RWPE2 (cell line): ENCODE measurements at regions not wholly inside any gene's neighbourhood (a gene's known extent, or its start where the extent isn't known, plus 50 kb on each side); places are given as distances from the start of the nearest gene placed in this dataset.

Experiments
- ATAC-seq: fragments of 200-7000 bp; cut with Tn5 transposase; 3 replicates; pipeline ENCODE4 v1.9.1; 2021; ENCODE audit warnings: low read depth
- DNase-seq: peaks from one replicate; pipeline ENCODE4 v3.0.0-alpha.2; 2020; ENCODE audit warnings: low spot score
- H3K27ac ChIP-seq: fragments of 450-650 bp; 2 replicates; pipeline ENCODE4 v1.5.1; 2017; ENCODE audit warnings: mild to moderate bottlenecking; ENCODE audit not compliant: poor library complexity, severe bottlenecking
- H3K27me3 ChIP-seq: fragments of 250-450 bp; sonication (Bioruptor Pico); 2 replicates; pipeline ENCODE4 v1.5.1; 2021; ENCODE audit warnings: mild to moderate bottlenecking, moderate library complexity; ENCODE audit not compliant: insufficient read depth, poor library complexity, severe bottlenecking
- H3K36me3 ChIP-seq: fragments of 250-450 bp; sonication (Bioruptor Pico); 2 replicates; pipeline ENCODE4 v1.5.1; 2020; ENCODE audit warnings: low read depth, mild to moderate bottlenecking, moderate library complexity
- H3K4me1 ChIP-seq: fragments of 250-450 bp; sonication (Bioruptor Pico); 2 replicates; pipeline ENCODE4 v1.5.1; 2021; ENCODE audit warnings: mild to moderate bottlenecking, moderate library complexity; ENCODE audit not compliant: insufficient read depth, poor library complexity, severe bottlenecking
- H3K4me3 ChIP-seq: fragments of 250-450 bp; sonication (Bioruptor Pico); 2 replicates; pipeline ENCODE4 v1.5.1; 2021; ENCODE audit warnings: mild to moderate bottlenecking, moderate library complexity; ENCODE audit not compliant: severe bottlenecking
- H3K9me3 ChIP-seq: fragments of 250-450 bp; sonication (Bioruptor Pico); 2 replicates; pipeline ENCODE4 v1.5.1; 2021; ENCODE audit warnings: mild to moderate bottlenecking, moderate library complexity; ENCODE audit not compliant: severe bottlenecking
- TF ChIP-seq, protein P1 (sequence below): fragments of 450-650 bp; IDR thresholded peaks from one replicate; pipeline ENCODE4 v1.5.1; 2017; ENCODE audit warnings: mild to moderate bottlenecking, moderate library complexity; ENCODE audit not compliant: poor library complexity, severe bottlenecking

DNA sequence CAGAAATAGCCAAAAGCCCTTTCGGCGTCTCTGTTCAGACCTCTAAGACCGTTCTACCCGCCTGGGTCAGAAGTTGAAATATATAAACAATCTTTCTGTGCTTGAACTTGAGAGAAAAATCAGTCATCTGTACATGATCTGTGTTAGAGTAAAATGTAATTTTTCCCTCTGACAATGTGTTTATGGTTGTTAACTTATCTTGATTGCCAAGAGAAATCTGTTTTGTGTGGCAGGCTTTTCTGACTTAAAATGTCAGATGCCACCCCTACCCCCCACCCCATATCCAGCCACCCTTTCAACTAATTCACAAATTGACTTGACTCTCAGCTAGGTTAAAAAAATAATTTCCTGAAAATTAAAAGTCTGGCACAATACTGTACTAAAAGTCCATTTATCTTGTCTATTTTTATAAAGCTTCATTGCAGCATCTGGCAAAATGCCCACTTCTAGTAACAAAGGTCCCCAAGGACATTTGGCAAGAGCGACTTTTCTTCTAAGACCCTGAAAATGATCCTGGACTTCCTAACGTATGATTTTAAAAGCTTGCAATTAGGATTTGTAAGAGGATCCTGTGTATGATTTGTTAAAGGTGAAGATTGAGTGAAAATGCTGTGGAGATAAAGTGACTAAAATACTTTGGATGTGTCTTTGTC is 304.2 kb downstream of the EPHA4 start:
- H3K27ac ChIP-seq, result no peak overlapping the region
- no peak for ATAC-seq
- no peaks in the 10 kb centered on the region for H3K9me3 ChIP-seq
- no peaks in the 10 kb centered on the region for H3K36me3 ChIP-seq
- H3K4me3 ChIP-seq, result no peak overlapping the region
- no peaks in the 10 kb centered on the region for H3K27me3 ChIP-seq
- no peak for DNase-seq
- TF ChIP-seq, protein P1, sequence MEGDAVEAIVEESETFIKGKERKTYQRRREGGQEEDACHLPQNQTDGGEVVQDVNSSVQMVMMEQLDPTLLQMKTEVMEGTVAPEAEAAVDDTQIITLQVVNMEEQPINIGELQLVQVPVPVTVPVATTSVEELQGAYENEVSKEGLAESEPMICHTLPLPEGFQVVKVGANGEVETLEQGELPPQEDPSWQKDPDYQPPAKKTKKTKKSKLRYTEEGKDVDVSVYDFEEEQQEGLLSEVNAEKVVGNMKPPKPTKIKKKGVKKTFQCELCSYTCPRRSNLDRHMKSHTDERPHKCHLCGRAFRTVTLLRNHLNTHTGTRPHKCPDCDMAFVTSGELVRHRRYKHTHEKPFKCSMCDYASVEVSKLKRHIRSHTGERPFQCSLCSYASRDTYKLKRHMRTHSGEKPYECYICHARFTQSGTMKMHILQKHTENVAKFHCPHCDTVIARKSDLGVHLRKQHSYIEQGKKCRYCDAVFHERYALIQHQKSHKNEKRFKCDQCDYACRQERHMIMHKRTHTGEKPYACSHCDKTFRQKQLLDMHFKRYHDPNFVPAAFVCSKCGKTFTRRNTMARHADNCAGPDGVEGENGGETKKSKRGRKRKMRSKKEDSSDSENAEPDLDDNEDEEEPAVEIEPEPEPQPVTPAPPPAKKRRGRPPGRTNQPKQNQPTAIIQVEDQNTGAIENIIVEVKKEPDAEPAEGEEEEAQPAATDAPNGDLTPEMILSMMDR, result no peak
- H3K4me1 ChIP-seq, result no peaks in the 10 kb centered on the region

DNA sequence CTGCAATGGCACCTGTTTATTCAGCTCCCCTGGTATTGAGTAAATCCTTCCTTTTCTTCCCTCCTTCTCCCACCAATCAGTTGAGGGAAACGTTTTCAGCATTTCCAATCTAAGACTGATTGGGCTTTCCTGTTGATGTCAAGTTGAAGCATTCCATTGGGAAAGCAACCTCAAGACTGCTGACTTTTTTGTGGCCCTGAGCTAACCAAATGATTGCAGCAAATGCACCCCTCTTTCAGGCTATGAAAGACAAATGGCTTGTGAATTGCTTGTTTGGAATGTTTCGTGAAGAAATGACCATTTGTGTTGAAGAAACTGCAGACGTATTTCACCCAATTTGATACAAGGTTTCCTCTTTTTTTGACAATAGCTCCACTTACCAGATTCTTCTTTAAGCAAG is 303.5 kb downstream of the EPHA4 start:
- Histone ChIP-seq H3K27ac (no peak overlapping the region), H3K4me3 (no peak overlapping the region), H3K27me3 (no peaks in the 10 kb centered on the region), H3K4me1 (no peaks in the 10 kb centered on the region), H3K9me3 (no peaks in the 10 kb centered on the region), H3K36me3 (no peaks in the 10 kb centered on the region)
- TF ChIP-seq, protein P1, result no peak
- ATAC-seq (no peak), DNase-seq (no peak)

DNA sequence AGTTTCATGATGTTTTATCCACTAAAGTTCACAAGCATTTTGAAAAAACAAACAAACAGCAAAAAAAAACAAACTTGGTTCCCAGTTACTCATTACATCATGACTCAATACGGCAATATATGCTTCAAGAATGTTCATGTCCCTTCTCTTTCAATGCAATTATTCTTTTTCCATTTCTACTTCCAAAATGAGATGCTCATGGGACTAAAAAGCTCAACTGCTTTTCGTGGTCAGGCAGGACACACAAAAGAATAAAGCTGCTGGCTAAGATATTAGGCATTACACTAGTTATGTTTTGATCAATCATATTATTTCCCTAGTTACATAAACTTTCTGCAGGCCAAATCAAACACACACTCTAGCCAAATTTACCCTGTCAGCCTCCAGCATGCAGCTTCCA is 301.3 kb downstream of the EPHA4 start:
- TF ChIP-seq, protein P1, result no peak
- Histone ChIP-seq H3K9me3 (no peaks in the 10 kb centered on the region), H3K36me3 (no peaks in the 10 kb centered on the region), H3K4me3 (no peak overlapping the region), H3K27me3 (no peaks in the 10 kb centered on the region), H3K27ac (no peak overlapping the region), H3K4me1 (no peaks in the 10 kb centered on the region)
- ATAC-seq, result no peak
- DNase-seq, result no peak

DNA sequence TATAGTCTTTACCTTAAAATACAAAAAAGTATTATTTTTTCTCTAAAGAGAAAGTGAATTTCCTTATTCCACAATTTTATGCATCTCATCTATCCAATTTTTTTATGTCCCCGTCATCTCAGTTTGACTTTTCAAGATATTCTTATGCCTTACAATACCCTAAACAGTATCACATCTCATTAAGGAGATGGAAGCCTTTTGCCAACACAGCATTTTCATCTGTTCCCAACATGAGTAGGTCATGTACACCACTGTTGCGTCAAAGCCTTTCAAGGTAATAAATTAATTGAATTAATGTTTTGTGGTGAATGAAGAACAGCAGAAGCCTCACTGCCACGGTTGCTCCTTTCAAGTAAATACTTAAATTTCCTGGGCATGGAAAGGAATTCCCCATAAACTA is 299.4 kb downstream of the EPHA4 start:
- TF ChIP-seq, protein P1, result no peak
- Histone ChIP-seq H3K9me3 (no peaks in the 10 kb centered on the region), H3K27me3 (no peaks in the 10 kb centered on the region), H3K36me3 (no peaks in the 10 kb centered on the region), H3K27ac (no peak overlapping the region), H3K4me3 (no peak overlapping the region), H3K4me1 (no peaks in the 10 kb centered on the region)
- ATAC-seq (no peak), DNase-seq (no peak)

DNA sequence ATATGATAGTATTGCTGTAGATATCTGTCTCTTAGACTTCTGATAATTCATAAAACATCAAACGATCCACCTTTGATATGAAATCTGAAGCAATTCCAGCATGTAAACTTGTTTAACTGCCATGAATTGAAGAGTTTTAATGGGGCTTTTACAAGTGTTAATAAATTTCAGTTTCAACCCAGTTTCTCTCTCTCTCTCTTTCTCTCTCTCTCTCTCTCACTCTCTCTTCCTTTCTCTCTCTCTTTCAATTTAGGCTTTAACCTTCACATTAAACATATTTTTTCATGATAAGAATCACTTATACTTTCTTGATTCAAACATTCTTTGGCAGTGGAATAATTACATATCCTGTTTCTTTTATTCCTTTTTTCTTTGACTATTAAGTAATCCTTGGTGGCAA is 296.1 kb downstream of the EPHA4 start:
- H3K9me3 ChIP-seq, result no peaks in the 10 kb centered on the region
- no peak for ATAC-seq
- H3K36me3 ChIP-seq, result no peaks in the 10 kb centered on the region

More for the DNA sequence above, 296.1 kb downstream of the EPHA4 start:
- Histone ChIP-seq H3K4me1 (no peaks in the 10 kb centered on the region), H3K4me3 (no peak overlapping the region), H3K27ac (no peak overlapping the region), H3K27me3 (no peaks in the 10 kb centered on the region)
- TF ChIP-seq, protein P1, result no peak
- DNase-seq, result no peak
